C1 segment of cervical spinal cord (tissue), 14 donors: ENCODE measurements at regions not wholly inside any gene's neighbourhood (a gene's known extent, or its start where the extent isn't known, plus 50 kb on each side); places are given as distances from the start of the nearest gene placed in this dataset.

Experiments
- DNase-seq, 14 donors: peaks; one replicate each; lab custom pipeline; 2025; lab: John Stamatoyannopoulos, UW

DNA sequence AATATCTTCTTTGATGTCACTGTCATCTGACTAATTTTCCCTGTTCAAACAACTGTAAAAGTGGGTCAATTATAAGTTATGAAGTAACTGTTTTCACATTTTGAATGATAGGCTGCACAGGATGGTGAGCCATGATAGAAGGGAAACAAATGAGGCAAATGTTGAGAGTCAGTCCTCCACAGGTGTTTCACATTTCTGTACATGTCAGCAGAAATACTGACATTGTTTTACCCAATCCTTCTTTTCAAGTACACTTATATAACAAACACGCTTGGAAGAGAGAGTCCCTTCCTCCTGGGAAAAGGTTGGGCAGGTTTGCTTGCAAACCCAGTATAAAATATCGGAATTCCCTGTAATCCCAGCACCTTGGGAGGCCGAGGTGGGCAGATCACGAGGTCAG, 1251.5 kb downstream of the SLC16A7 start:
- DNase-seq = no peak

GRCh38 chr12:60849723-60850122, 1253.9 kb downstream of the SLC16A7 start:
- DNase-seq = no peak

- DNase-seq = no peak
These were observed 1257.6 kb downstream of the SLC16A7 start for GRCh38 chr12:60853407-60853806.

DNA sequence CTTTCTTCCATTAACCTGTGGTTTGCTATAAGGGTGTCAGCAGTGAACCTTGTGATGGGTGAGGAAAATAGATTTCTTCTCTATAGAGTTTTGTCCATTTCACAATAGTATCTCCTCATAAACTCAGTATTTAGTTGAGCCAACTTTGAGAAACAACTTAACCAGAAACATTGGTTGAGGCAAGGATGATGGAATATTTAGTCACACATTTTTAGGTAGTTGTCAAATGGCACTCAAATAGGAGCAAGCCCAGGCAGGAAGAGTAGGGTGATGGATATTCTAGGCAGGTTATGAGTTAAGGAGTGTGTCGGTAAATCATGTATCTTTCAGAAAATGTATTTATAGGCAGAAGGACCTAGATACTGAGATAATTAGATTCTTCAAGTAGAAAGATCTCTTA, 1267.6 kb downstream of the SLC16A7 start:
- no peak for DNase-seq

DNA sequence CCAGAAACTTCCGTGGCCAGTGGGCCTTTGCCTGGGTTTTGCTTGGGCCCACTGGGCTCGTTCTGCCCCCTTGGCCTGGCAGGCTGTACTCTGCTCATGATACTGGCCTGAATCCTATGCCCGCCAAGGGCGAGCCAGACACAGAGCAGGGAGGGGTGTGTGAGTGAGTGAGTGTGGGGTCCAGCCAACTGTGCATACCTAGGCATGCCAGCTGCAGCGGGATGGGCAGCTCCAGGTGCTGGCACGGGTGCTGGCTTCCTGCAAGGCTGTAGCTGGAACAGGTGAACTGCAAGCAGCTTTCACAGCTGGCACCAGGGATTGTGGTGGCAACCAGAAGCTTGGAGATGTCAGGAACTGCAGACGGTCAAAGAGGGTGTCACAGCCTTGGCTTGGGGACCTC, 1276.4 kb downstream of the SLC16A7 start:
- no peak for DNase-seq

- no peak for DNase-seq
These were observed 1277.3 kb downstream of the SLC16A7 start for GRCh38 chr12:60872850-60873713.

- DNase-seq = no peak
These were observed 1278.3 kb downstream of the SLC16A7 start for GRCh38 chr12:60874091-60874490.

- no peak for DNase-seq
These were observed 1325.1 kb downstream of the SLC16A7 start for GRCh38 chr12:60920841-60921495.

DNA sequence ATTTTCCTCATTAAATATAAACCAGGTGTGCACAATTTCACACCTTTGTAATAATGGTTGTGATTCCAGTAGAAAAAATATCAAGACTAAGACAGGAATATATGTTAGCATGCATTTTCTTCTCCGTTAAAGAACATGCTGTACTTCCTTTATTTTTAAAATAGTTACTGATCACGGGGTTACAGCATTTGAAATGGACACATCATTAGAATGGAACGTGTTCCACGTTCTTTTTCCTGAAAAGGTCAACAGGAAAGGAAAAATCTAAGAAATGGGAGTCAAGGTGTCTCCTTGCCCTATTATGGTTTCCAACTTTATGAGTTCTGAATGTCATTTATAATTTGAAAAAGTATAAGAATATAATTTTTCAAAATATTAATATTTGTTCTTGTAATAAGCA, 1325.7 kb downstream of the SLC16A7 start:
- no peak for DNase-seq

DNA sequence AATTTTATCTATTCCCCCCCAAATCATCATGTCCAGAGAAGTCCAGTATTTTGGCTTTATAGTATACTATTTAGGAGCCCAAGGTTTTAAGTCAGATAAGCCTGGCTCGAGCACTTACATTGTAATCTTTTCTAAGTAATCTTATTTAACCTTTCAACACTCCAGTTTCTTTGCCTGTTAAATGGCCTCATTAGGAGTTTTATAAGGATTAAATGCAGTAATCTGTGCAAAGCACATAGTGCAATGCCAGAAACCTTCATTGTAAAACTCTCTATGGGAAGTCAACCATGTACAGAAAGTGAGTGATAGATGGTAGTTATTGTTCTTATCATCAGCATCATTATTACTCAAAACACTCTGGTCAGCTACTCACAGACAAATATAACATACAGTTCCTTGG, 1330.4 kb downstream of the SLC16A7 start:
- DNase-seq = no peak

GRCh38 chr12:60930151-60930550, 1330.1 kb upstream of the USP15 start:
- DNase-seq = no peak

GRCh38 chr12:60935981-60936761, 1324.0 kb upstream of the USP15 start:
- no peak for DNase-seq

GRCh38 chr12:60947533-60947932, 1312.7 kb upstream of the USP15 start:
- no peak for DNase-seq

DNA sequence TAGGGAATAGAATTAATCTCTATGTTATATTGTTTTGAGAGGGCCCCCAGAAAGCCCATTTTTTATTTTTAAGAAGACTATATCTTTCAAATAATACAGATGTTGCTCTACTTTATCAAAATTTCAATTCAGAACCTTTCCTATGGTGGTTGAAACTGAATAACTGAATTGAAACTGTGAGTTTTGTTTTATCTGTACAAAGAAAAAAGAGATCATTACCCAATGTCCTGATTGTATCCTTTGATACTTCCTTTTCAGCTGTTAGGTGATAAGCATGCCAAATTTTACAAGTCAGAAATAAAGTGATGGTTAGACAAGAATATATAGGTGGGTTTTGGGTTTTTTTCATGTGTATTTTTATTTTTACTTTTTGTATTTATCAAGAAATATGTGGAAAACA, 1293.1 kb upstream of the USP15 start:
- DNase-seq = no peak

DNA sequence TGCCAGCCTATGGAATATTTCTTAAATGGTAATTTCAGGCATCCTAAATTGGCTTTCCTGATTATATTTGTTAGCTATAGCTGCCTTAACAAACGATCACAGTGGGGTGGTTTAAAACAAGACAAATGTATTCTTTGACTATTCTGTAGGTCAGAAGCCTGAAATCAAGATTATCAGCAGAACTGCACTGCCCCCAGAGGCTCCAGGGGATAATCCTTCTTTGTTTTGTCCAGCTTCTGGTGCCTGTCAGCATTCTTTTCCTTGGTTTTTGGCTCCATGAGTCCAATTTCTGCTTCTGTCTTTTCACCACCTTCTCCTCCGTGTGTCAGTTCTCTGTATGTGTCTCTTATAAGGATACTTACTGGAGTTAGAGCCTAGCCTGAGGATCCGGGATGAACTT, 1282.2 kb upstream of the USP15 start:
- DNase-seq = no peak

- DNase-seq = no peak
These were observed 1279.6 kb upstream of the USP15 start for GRCh38 chr12:60980558-60980957.

GRCh38 chr12:60981473-60981872, 1278.7 kb upstream of the USP15 start:
- no peak for DNase-seq

DNA sequence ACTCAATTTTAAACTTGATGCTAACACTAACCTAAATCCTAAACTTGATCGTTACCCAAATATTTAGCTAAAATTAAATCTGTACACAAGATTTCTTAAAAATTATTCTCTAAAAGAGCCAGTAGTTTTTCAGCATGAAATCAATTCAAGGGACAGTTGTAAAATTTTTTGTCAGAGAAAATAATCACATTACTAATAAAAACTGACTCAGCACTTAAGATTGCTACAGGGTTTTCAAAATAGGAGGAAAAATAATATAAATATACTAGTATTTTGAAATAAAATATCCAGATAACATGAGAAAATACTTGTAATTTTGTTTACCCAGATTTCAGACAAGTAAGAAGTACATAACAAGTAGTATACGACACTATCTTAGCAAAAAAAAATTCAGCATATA, 1268.1 kb upstream of the USP15 start:
- DNase-seq = no peak

DNA sequence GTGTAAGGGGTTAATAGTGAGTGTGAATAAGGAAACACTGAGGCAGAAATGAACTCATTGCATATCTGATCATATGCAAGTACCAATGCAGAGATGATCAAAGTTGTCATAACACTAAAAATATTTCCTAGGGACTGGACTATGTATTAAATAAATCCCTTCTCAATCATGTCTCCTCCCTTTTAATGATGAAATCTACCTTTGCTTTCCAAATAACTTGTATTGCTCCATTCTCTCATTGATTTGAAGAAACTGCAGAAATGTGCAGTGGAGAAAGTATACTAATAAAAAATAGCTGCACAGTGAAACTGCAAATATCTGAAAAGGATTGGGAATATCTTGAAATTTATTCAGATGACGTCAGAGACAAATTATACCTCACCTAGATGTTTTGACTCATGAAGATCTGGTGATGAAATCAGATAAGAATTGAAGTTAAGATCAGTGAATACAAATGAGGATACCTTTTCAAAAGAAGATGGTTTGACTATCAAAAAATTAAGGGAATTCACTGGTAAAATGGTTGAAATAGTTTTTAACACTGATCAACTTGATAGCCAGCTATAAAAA, 1264.9 kb upstream of the USP15 start:
- no peak for DNase-seq

- no peak for DNase-seq
These were observed 1262.3 kb upstream of the USP15 start for GRCh38 chr12:60997869-60998378.

DNA sequence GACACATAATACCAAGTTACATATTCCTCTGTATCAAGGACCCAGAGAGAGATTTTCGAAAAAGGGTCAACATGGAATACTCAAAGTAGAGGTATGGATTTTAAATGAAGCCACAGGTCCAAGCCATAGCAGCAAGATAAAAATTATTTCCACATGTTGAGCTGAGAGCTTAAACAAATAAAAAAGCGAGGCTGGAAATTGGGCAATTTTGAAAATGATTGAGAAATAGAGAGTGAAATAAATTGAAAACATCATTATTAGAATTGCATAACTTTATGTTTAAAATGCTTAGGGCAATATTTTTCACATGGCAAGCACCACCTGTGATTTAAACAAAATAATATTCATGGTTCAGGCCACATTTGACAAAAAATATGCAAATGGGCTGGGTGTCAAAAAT, 1251.0 kb upstream of the USP15 start:
- no peak for DNase-seq
